Activated naive CD4-positive, alpha-beta T cell treated with anti-CD3 and anti-CD28 coated beads, Interleukin-2, amount 50 U/mL, for 24 hours (primary cell): ENCODE measurements at regions not wholly inside any gene's neighbourhood (a gene's known extent, or its start where the extent isn't known, plus 50 kb on each side); places are given as distances from the start of the nearest gene placed in this dataset.
"Not testable (repeated sequence)": the region's sequence is repeated elsewhere in the genome, so short reads cannot be mapped to it uniquely, and the experiment has no call there.

Experiments
- H3K27ac Mint-ChIP-seq: one replicate; pipeline ENCODE4 v1.8.0; 2021; ENCODE audit warnings: mild to moderate bottlenecking, mixed read lengths
- H3K27me3 Mint-ChIP-seq: one replicate; pipeline ENCODE4 v1.8.0; 2021; ENCODE audit warnings: mixed read lengths
- H3K36me3 Mint-ChIP-seq: one replicate; pipeline ENCODE4 v1.8.0; 2021; ENCODE audit warnings: mixed read lengths
- H3K4me1 Mint-ChIP-seq: one replicate; pipeline ENCODE4 v1.8.0; 2021; ENCODE audit warnings: mixed read lengths
- H3K4me3 Mint-ChIP-seq: one replicate; pipeline ENCODE4 v1.8.0; 2021; ENCODE audit warnings: mild to moderate bottlenecking, mixed read lengths
- H3K9me3 Mint-ChIP-seq: one replicate; pipeline ENCODE4 v1.8.0; 2021; ENCODE audit warnings: mixed read lengths

GRCh38 chr6:139732451-139732850 lies 358.0 kb upstream of the CITED2 start:
- H3K27me3 Mint-ChIP-seq, result peaks cover 4% of the 10 kb centered on the region
- H3K4me3 Mint-ChIP-seq, result no peak overlapping the region
- no peaks in the 10 kb centered on the region for H3K4me1 Mint-ChIP-seq
- H3K36me3 Mint-ChIP-seq, result no peaks in the 10 kb centered on the region
- H3K27ac Mint-ChIP-seq, result no peak overlapping the region
- H3K9me3 Mint-ChIP-seq, result no peaks in the 10 kb centered on the region

DNA sequence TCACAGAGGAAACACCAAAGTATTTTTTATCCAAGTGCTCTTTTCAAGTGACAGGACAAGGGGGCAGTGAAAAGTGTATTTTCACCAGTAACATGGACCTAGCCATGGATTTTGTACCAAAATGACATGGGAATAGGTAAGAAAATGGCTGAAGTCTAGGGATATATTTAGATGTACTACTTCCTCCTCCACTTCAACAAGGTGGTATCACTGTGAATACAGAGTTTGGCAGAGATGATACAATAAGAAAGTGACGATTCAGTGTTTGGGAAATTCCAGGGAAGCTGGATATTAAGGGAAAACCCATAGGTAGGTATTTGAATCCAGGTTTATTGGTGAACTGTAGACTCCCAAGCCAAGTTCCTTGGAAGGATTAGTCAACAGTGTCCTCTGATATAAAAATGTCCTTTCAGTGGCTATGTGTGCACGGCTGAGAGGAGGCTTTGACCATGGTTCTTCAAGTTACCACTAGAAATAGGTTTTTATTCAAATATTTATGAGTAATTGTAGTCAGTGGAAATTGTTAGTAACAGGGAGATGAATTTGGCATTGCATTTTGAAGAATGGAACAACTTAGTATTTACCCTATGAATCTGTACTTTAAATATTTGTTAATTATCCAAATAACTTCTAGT lies 356.0 kb upstream of the CITED2 start:
- Mint-ChIP-seq H3K4me3 (no peak overlapping the region), H3K4me1 (no peaks in the 10 kb centered on the region), H3K9me3 (no peaks in the 10 kb centered on the region), H3K36me3 (no peaks in the 10 kb centered on the region), H3K27ac (no peak overlapping the region), H3K27me3 (peaks cover 4% of the 10 kb centered on the region)

- Mint-ChIP-seq H3K36me3 (no peaks in the 10 kb centered on the region), H3K4me3 (no peak overlapping the region), H3K27ac (no peak overlapping the region), H3K27me3 (peaks cover 4% of the 10 kb centered on the region), H3K4me1 (no peaks in the 10 kb centered on the region), H3K9me3 (no peaks in the 10 kb centered on the region)
These were observed 354.5 kb upstream of the CITED2 start for GRCh38 chr6:139728876-139729427.

- H3K27ac Mint-ChIP-seq, H3K36me3 Mint-ChIP-seq, H3K9me3 Mint-ChIP-seq, H3K27me3 Mint-ChIP-seq, H3K4me3 Mint-ChIP-seq, H3K4me1 Mint-ChIP-seq: not testable (repeated sequence)
These were observed 351.8 kb upstream of the CITED2 start for GRCh38 chr6:139726272-139726671.

- no peaks in the 10 kb centered on the region for H3K4me1 Mint-ChIP-seq
- H3K27ac Mint-ChIP-seq, result no peak overlapping the region
- no peaks in the 10 kb centered on the region for H3K36me3 Mint-ChIP-seq
These were observed 348.1 kb upstream of the CITED2 start for GRCh38 chr6:139722530-139722929.

DNA sequence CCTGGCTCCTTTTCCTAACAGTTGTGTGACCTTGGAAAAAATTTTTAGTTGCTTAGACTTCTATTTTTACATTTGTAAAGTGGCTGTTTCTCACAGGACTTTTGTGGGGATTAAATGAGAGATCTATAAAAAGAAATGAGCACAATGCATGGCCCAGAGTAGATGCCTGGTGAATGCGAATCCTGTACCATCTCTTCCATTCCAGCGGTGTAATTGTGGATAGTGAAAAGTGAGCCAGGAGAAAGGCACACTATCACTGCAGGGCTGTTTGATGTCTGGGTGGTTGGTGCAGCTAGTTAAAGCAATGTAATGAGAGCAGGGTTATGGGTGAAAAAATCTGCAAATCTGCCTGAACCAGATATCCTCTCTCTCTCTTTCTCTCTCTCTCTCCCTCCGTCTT lies 347.5 kb upstream of the CITED2 start:
- Mint-ChIP-seq H3K27ac (no peak overlapping the region), H3K36me3 (no peaks in the 10 kb centered on the region), H3K4me1 (no peaks in the 10 kb centered on the region), H3K27me3 (peaks cover 7% of the 10 kb centered on the region), H3K4me3 (no peak overlapping the region), H3K9me3 (no peaks in the 10 kb centered on the region)

More at GRCh38 chr6:139722530-139722929, 348.1 kb upstream of the CITED2 start:
- H3K9me3 Mint-ChIP-seq, result no peaks in the 10 kb centered on the region
- no peak overlapping the region for H3K4me3 Mint-ChIP-seq
- H3K27me3 Mint-ChIP-seq, result peaks cover 7% of the 10 kb centered on the region

DNA sequence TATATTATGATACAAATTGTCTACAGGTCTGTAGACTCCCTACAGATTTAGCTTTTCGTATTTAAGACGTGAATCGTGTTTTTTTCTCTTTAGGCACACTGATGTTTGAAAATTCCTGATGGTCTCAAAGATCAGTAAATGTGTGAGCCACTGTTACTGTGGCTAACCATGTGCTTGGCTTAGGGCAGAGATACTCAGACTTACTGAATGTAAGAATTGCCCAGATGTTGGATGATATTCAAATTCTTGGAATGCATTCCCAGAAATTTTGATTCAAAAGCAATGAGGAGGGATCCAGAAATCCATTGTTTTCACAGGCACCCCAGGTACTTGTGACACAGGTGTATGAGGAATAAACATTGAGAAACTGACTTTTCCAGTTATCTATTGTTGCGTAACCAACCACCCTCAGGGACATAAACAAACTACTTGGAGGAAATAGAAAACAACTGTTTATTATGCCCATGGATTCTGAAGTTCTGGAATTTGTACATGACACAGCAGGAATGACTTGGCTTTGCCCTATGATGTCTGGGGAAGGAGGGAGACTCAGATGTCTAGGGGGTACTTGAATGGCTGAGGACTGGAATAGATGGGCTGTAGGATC lies 339.6 kb upstream of the CITED2 start:
- Mint-ChIP-seq H3K4me1 (no peaks in the 10 kb centered on the region), H3K9me3 (no peaks in the 10 kb centered on the region), H3K27ac (no peak overlapping the region), H3K36me3 (no peaks in the 10 kb centered on the region), H3K27me3 (peaks cover 3% of the 10 kb centered on the region), H3K4me3 (no peak overlapping the region)

DNA sequence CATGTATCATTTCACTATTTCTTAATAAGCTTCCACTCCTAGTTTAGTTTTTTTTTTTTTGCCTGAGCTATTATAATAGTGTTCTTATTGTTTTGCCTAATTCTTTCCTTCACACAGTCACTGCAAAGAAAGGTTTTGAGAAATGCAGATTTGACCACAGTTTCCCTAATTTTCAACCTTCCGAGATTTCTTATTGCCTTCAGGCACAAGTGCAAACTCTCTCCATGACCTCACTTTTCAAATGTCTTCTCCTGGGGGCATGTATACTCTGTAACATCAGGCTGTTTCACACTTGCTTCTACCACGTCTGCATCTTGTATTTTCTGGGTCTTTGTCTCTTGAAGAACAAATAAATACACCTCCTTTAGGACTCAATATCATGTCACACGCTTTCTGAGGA lies 339.0 kb upstream of the CITED2 start:
- Mint-ChIP-seq H3K9me3 (no peaks in the 10 kb centered on the region), H3K4me1 (no peaks in the 10 kb centered on the region), H3K27ac (no peak overlapping the region), H3K27me3 (peaks cover 3% of the 10 kb centered on the region), H3K4me3 (no peak overlapping the region), H3K36me3 (no peaks in the 10 kb centered on the region)

GRCh38 chr6:139712830-139713229 lies 338.4 kb upstream of the CITED2 start:
- Mint-ChIP-seq H3K27me3 (peaks cover 3% of the 10 kb centered on the region), H3K9me3 (no peaks in the 10 kb centered on the region), H3K27ac (no peak overlapping the region), H3K4me1 (no peaks in the 10 kb centered on the region), H3K4me3 (no peak overlapping the region), H3K36me3 (no peaks in the 10 kb centered on the region)

GRCh38 chr6:139711804-139712585 lies 337.5 kb upstream of the CITED2 start:
- Mint-ChIP-seq H3K9me3 (no peaks in the 10 kb centered on the region), H3K36me3 (no peaks in the 10 kb centered on the region), H3K27me3 (peaks cover 3% of the 10 kb centered on the region), H3K4me3 (no peak overlapping the region), H3K4me1 (no peaks in the 10 kb centered on the region), H3K27ac (no peak overlapping the region)

DNA sequence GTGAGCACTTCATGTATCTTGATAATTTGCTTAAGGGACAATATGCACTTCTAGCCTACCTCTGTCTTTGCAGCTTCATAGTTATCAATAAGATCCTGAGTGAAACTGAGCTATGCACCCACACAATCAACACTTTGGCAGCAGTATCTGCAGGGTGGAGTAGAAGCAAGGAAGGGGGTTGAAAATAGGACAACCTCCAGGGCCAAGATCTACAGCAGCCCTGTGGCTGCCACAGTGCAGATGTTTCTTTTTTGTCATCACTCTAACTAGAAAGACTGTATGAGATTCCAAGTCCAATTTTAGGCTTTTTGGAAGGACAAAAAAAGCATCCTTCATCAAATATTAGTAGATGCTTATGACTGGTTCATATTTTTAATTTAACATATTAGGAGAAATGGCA lies 336.1 kb upstream of the CITED2 start:
- H3K9me3 Mint-ChIP-seq, result no peaks in the 10 kb centered on the region
- no peaks in the 10 kb centered on the region for H3K4me1 Mint-ChIP-seq
- no peak overlapping the region for H3K27ac Mint-ChIP-seq
- peaks cover 3% of the 10 kb centered on the region for H3K27me3 Mint-ChIP-seq
- H3K36me3 Mint-ChIP-seq, result no peaks in the 10 kb centered on the region
- no peak overlapping the region for H3K4me3 Mint-ChIP-seq

DNA sequence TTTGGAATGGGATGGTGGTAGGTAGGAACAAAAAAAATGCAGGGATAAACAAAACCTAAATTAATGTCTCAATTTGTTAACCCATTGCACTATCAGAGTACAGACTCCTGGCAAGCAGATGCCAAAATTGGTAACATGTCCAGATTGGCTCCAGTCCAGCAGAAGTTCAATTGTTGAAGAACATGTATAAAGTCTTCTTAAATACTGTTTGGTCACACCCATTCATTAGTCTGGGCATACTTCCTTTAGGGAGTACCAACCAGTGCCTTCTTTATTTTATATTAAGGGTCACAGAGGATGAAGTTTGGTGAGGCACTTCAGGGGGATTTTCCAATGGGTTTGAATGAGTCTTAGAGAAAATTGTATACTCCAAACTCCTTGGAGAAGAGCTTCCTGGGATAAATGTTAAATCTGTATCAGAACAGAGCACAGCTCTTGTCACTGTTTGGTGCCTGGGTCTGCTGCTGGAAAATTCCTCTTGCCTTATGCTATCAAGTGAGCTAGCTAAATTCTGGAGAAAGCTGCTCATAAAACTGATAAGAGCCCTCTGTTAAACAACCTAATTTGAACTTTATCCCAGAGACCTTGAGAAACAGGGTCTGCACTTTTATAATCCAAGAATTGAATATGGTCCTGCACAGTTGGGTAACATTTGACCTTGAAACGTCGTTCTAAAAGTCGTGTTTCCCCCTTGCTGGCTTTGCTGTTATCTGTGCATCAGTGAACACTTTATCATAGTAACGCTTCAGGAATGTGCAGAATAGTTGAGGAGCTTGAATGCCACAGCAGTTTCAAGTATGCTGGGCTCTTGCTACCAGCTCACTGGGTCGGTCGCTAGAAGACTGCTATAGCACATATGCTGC lies 334.1 kb upstream of the CITED2 start:
- Mint-ChIP-seq H3K27me3 (peaks cover 1% of the 10 kb centered on the region), H3K4me1 (no peaks in the 10 kb centered on the region), H3K36me3 (no peaks in the 10 kb centered on the region), H3K27ac (no peak overlapping the region), H3K9me3 (no peaks in the 10 kb centered on the region), H3K4me3 (no peak overlapping the region)

DNA sequence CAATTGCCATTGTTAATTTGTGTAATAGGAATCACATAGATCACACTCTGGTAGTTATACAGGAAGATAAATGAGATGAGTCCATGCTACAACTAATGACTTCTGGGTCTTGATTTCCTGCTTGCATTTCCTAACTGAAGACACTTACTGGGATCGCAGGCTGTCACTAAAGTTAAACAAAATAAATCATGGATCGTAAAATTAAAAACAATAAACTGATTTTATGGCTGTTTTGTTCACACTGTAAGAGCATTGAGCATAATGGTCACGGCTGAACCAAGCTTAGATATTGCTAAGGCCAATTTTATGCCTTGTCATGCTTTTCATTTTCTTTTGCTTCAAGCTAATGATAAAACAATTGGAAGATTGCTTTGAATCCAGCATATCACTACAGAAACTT lies 332.5 kb upstream of the CITED2 start:
- Mint-ChIP-seq H3K27me3 (peaks cover 1% of the 10 kb centered on the region), H3K4me1 (no peaks in the 10 kb centered on the region), H3K27ac (no peak overlapping the region), H3K4me3 (no peak overlapping the region), H3K36me3 (no peaks in the 10 kb centered on the region), H3K9me3 (no peaks in the 10 kb centered on the region)

- peaks cover 1% of the 10 kb centered on the region for H3K27me3 Mint-ChIP-seq
- H3K36me3 Mint-ChIP-seq, result no peaks in the 10 kb centered on the region
- no peak overlapping the region for H3K27ac Mint-ChIP-seq
- H3K4me3 Mint-ChIP-seq, result no peak overlapping the region
- H3K9me3 Mint-ChIP-seq, result no peaks in the 10 kb centered on the region
- no peaks in the 10 kb centered on the region for H3K4me1 Mint-ChIP-seq
These were observed 330.8 kb upstream of the CITED2 start for GRCh38 chr6:139705284-139705683.

- no peaks in the 10 kb centered on the region for H3K27me3 Mint-ChIP-seq
- no peaks in the 10 kb centered on the region for H3K9me3 Mint-ChIP-seq
- H3K27ac Mint-ChIP-seq, result no peak overlapping the region
- H3K4me3 Mint-ChIP-seq, result no peak overlapping the region
- H3K4me1 Mint-ChIP-seq, result no peaks in the 10 kb centered on the region
- no peaks in the 10 kb centered on the region for H3K36me3 Mint-ChIP-seq
These were observed 329.3 kb upstream of the CITED2 start for GRCh38 chr6:139703780-139704179.
